NCI-H2107 (cell line): ENCODE measurements at regions not wholly inside any gene's neighbourhood (a gene's known extent, or its start where the extent isn't known, plus 50 kb on each side); places are given as distances from the start of the nearest gene placed in this dataset.
"Not testable (repeated sequence)": the region's sequence is repeated elsewhere in the genome, so short reads cannot be mapped to it uniquely, and the experiment has no call there.

Experiments
- DNase-seq: peaks from one replicate; lab custom pipeline; 2025; lab: John Stamatoyannopoulos, UW

- DNase-seq, result no peak
Measured at GRCh38 chr9:79382458-79382857, 189.3 kb upstream of the TLE4 start.

- no peak for DNase-seq
Measured at GRCh38 chr9:79383096-79383495, 188.7 kb upstream of the TLE4 start.

- no peak for DNase-seq
Measured at GRCh38 chr9:79384091-79384490, 187.7 kb upstream of the TLE4 start.

- no peak for DNase-seq
Measured at GRCh38 chr9:79384501-79384900, 187.3 kb upstream of the TLE4 start.

GRCh38 chr9:79387101-79387835 is 184.5 kb upstream of the TLE4 start:
- no peak for DNase-seq

- no peak for DNase-seq
Measured at GRCh38 chr9:79390077-79390698, 181.6 kb upstream of the TLE4 start.

- DNase-seq, result no peak
Measured at GRCh38 chr9:79390781-79391770, 180.7 kb upstream of the TLE4 start.

- no peak for DNase-seq
Measured at GRCh38 chr9:79395228-79395627, 176.5 kb upstream of the TLE4 start.

- no peak for DNase-seq
Measured at GRCh38 chr9:79395755-79396154, 176.0 kb upstream of the TLE4 start.

- DNase-seq, result no peak
Measured at GRCh38 chr9:79396168-79396567, 175.6 kb upstream of the TLE4 start.

- DNase-seq, result no peak
Measured at GRCh38 chr9:79403495-79403894, 168.3 kb upstream of the TLE4 start.

- no peak for DNase-seq
Measured at GRCh38 chr9:79408200-79408599, 163.6 kb upstream of the TLE4 start.

- DNase-seq, result no peak
Measured at GRCh38 chr9:79408617-79409016, 163.1 kb upstream of the TLE4 start.

GRCh38 chr9:79409182-79409823 is 162.5 kb upstream of the TLE4 start:
- DNase-seq, result no peak

GRCh38 chr9:79425840-79426239 is 145.9 kb upstream of the TLE4 start:
- DNase-seq, result no peak

GRCh38 chr9:79428422-79428821 is 143.3 kb upstream of the TLE4 start:
- DNase-seq, result no peak

- DNase-seq, result no peak
Measured at GRCh38 chr9:79430619-79431018, 141.1 kb upstream of the TLE4 start.

- no peak for DNase-seq
Measured at GRCh38 chr9:79431019-79431679, 140.6 kb upstream of the TLE4 start.

- no peak for DNase-seq
Measured at GRCh38 chr9:79432485-79432884, 139.3 kb upstream of the TLE4 start.

- DNase-seq, result no peak
Measured at GRCh38 chr9:79433703-79434102, 138.1 kb upstream of the TLE4 start.

- DNase-seq, result not testable (repeated sequence)
Measured at GRCh38 chr9:79439221-79439620, 132.5 kb upstream of the TLE4 start.
